ENCODE measurements at regions not wholly inside any gene's neighbourhood (a gene's known extent, or its start where the extent isn't known, plus 50 kb on each side); places are given as distances from the start of the nearest gene placed in this dataset.

DNA sequence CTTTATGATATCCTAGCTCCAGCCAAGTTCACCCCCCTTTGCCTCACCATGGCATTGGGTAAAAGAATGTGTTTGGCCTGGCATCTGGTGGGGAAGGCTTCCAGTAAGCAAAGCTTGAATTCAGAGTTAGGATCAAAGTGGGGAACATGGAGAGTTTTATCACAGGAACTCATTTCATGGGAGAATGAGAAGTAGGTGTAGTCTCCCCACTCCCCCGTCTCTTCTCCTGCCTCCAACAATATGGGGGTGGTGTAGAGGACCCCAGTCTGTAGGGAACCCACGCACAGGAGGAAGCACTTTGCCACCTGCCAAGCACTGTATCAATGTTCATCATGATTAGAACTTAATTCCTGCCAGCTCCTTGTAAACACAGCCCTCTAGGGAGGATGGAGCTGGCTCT lies 200.5 kb downstream of the UACA start:
- Histone ChIP-seq H3K27me3 (ENCODE audit: insufficient read depth, low read depth, low read length) (no peaks in the 10 kb centered on the region), H3K9me2 (ENCODE audit: insufficient read depth, low read length) (no peaks in the 10 kb centered on the region), H4K20me1 (ENCODE audit: insufficient read depth) (no peaks in the 10 kb centered on the region), H3K36me3 (ENCODE audit: insufficient read depth, low read length) (no peaks in the 10 kb centered on the region), H3K9me3 (ENCODE audit: low read length) (no peaks in the 10 kb centered on the region), H3K79me2 (replicated peaks; ENCODE audit: insufficient read depth, low read length) (no peaks in the 10 kb centered on the region), H3K4me2 (ENCODE audit: low read length) (no peak overlapping the region), H3F3A (ENCODE audit: insufficient read depth, low read length, poor library complexity, severe bottlenecking) (no peaks in the 10 kb centered on the region), H3K27ac (ENCODE audit: low read length) (no peak overlapping the region), H3K9ac (ENCODE audit: low read length) (no peak overlapping the region), H3K4me3 (ENCODE audit: low read length) (no peak overlapping the region), H2AFZ (ENCODE audit: low read depth, low read length) (no peak overlapping the region)
- no peak for TF ChIP-seq EZH2 (IDR thresholded peaks at IDR 0.05; ENCODE audit: borderline replicate concordance, insufficient read depth, low read length, poor library complexity, severe bottlenecking)
- TF ChIP-seq RAD21 (conservative IDR thresholded peaks at IDR 0.05): no peak
- TF ChIP-seq SMC3 (conservative IDR thresholded peaks at IDR 0.05; ENCODE audit: poor library complexity): no peak
- TF ChIP-seq, protein P1, sequence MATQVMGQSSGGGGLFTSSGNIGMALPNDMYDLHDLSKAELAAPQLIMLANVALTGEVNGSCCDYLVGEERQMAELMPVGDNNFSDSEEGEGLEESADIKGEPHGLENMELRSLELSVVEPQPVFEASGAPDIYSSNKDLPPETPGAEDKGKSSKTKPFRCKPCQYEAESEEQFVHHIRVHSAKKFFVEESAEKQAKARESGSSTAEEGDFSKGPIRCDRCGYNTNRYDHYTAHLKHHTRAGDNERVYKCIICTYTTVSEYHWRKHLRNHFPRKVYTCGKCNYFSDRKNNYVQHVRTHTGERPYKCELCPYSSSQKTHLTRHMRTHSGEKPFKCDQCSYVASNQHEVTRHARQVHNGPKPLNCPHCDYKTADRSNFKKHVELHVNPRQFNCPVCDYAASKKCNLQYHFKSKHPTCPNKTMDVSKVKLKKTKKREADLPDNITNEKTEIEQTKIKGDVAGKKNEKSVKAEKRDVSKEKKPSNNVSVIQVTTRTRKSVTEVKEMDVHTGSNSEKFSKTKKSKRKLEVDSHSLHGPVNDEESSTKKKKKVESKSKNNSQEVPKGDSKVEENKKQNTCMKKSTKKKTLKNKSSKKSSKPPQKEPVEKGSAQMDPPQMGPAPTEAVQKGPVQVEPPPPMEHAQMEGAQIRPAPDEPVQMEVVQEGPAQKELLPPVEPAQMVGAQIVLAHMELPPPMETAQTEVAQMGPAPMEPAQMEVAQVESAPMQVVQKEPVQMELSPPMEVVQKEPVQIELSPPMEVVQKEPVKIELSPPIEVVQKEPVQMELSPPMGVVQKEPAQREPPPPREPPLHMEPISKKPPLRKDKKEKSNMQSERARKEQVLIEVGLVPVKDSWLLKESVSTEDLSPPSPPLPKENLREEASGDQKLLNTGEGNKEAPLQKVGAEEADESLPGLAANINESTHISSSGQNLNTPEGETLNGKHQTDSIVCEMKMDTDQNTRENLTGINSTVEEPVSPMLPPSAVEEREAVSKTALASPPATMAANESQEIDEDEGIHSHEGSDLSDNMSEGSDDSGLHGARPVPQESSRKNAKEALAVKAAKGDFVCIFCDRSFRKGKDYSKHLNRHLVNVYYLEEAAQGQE (IDR thresholded peaks at IDR 0.05; ENCODE audit: borderline replicate concordance): no peak
- no peak for TF ChIP-seq MXI1 (conservative IDR thresholded peaks at IDR 0.05; ENCODE audit: poor library complexity, severe bottlenecking)
- TF ChIP-seq, protein P2, sequence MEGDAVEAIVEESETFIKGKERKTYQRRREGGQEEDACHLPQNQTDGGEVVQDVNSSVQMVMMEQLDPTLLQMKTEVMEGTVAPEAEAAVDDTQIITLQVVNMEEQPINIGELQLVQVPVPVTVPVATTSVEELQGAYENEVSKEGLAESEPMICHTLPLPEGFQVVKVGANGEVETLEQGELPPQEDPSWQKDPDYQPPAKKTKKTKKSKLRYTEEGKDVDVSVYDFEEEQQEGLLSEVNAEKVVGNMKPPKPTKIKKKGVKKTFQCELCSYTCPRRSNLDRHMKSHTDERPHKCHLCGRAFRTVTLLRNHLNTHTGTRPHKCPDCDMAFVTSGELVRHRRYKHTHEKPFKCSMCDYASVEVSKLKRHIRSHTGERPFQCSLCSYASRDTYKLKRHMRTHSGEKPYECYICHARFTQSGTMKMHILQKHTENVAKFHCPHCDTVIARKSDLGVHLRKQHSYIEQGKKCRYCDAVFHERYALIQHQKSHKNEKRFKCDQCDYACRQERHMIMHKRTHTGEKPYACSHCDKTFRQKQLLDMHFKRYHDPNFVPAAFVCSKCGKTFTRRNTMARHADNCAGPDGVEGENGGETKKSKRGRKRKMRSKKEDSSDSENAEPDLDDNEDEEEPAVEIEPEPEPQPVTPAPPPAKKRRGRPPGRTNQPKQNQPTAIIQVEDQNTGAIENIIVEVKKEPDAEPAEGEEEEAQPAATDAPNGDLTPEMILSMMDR (IDR thresholded peaks at IDR 0.05; ENCODE audit: poor library complexity, severe bottlenecking): no peak
- no peak for TF ChIP-seq POLR2AphosphoS5 (IDR thresholded peaks at IDR 0.05)
- TF ChIP-seq EP300 (conservative IDR thresholded peaks at IDR 0.05; ENCODE audit: poor library complexity, severe bottlenecking): no peak
- no peak for TF ChIP-seq TAF1 (IDR thresholded peaks at IDR 0.05; ENCODE audit: low read depth)

DNA sequence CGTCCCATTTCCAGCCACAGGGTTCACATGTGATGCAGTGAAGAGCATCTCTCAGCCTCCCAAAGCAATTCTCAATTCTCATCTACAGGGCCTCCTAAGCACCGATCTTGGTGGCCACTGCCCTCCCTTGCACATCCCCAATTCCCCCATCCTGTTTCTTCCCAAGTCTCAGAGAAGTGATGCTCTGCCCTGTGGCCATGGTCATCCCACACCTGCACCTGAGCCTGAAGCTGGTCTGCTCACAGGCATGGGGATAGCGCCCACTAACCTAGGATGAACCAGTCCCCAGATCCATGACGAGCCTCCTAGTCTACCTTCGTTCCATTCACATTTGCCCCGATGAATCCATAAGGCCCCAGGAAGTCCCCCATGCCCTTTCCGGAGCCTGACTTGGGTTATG lies 201.5 kb downstream of the UACA start:
- Histone ChIP-seq H3K36me3 (ENCODE audit: insufficient read depth, low read length) (no peaks in the 10 kb centered on the region), H4K20me1 (ENCODE audit: insufficient read depth) (no peaks in the 10 kb centered on the region), H3K27ac (ENCODE audit: low read length) (no peak overlapping the region), H3F3A (ENCODE audit: insufficient read depth, low read length, poor library complexity, severe bottlenecking) (no peaks in the 10 kb centered on the region), H3K9ac (ENCODE audit: low read length) (no peak overlapping the region), H3K9me2 (ENCODE audit: insufficient read depth, low read length) (no peaks in the 10 kb centered on the region), H3K4me2 (ENCODE audit: low read length) (no peak overlapping the region), H3K27me3 (ENCODE audit: insufficient read depth, low read depth, low read length) (no peaks in the 10 kb centered on the region), H2AFZ (ENCODE audit: low read depth, low read length) (no peak overlapping the region), H3K4me3 (ENCODE audit: low read length) (no peak overlapping the region), H3K79me2 (replicated peaks; ENCODE audit: insufficient read depth, low read length) (no peaks in the 10 kb centered on the region), H3K9me3 (ENCODE audit: low read length) (no peaks in the 10 kb centered on the region)
- TF ChIP-seq, protein P2 (IDR thresholded peaks at IDR 0.05; ENCODE audit: poor library complexity, severe bottlenecking): no peak
- TF ChIP-seq, protein P1 (IDR thresholded peaks at IDR 0.05; ENCODE audit: borderline replicate concordance): no peak
- TF ChIP-seq RAD21 (conservative IDR thresholded peaks at IDR 0.05) (no peak), SMC3 (conservative IDR thresholded peaks at IDR 0.05; ENCODE audit: poor library complexity) (no peak), MXI1 (conservative IDR thresholded peaks at IDR 0.05; ENCODE audit: poor library complexity, severe bottlenecking) (no peak), EP300 (conservative IDR thresholded peaks at IDR 0.05; ENCODE audit: poor library complexity, severe bottlenecking) (no peak), EZH2 (IDR thresholded peaks at IDR 0.05; ENCODE audit: borderline replicate concordance, insufficient read depth, low read length, poor library complexity, severe bottlenecking) (no peak), TAF1 (IDR thresholded peaks at IDR 0.05; ENCODE audit: low read depth) (no peak), POLR2AphosphoS5 (IDR thresholded peaks at IDR 0.05) (no peak)

Measured in neural cell (in vitro differentiated cells).